Neural progenitor cell (in vitro differentiated cells): ENCODE measurements at regions not wholly inside any gene's neighbourhood (a gene's known extent, or its start where the extent isn't known, plus 50 kb on each side); places are given as distances from the start of the nearest gene placed in this dataset.
A peak's percentile ranks its signal among the peaks of the same experiment; 100 is the strongest.

Experiments used
- DNase-seq: peaks from one replicate; pipeline ENCODE4 v3.0.0-alpha.2; 2016; ENCODE audit warnings: low spot score
- H2AFZ ChIP-seq: fragments of 200-600 bp; sonication (generic); replicated peaks from 2 replicates; pipeline ENCODE4 v1.6.1; 2016; ENCODE audit warnings: antibody characterized with exemption
- H3F3A ChIP-seq: fragments of 200-600 bp; sonication (generic); 2 replicates; pipeline ENCODE4 v1.6.1; 2016; ENCODE audit warnings: antibody characterized with exemption, low read depth
- H3K27ac ChIP-seq: fragments of 200-600 bp; sonication (generic); 2 replicates; pipeline ENCODE4 v1.5.1; 2016; ENCODE audit warnings: mild to moderate bottlenecking
- H3K27me3 ChIP-seq: fragments of 200-600 bp; sonication (generic); 2 replicates; pipeline ENCODE4 v1.6.1; 2016; ENCODE audit warnings: mild to moderate bottlenecking, moderate library complexity
- H3K36me3 ChIP-seq: fragments of 200-600 bp; sonication (generic); 2 replicates; pipeline ENCODE4 v1.5.1; 2016
- H3K4me1 ChIP-seq: fragments of 200-600 bp; sonication (generic); 2 replicates; pipeline ENCODE4 v1.6.1; 2016; ENCODE audit warnings: mixed run types
- H3K4me2 ChIP-seq: fragments of 200-600 bp; sonication (generic); 2 replicates; pipeline ENCODE4 v1.6.1; 2016
- H3K4me3 ChIP-seq: fragments of 200-600 bp; sonication (generic); 2 replicates; pipeline ENCODE4 v1.5.1; 2016
- H3K79me2 ChIP-seq: fragments of 200-600 bp; sonication (generic); 2 replicates; pipeline ENCODE4 v1.6.1; 2016; ENCODE audit warnings: low read depth
- H3K9ac ChIP-seq: fragments of 200-600 bp; sonication (generic); 2 replicates; pipeline ENCODE4 v1.6.1; 2016
- H3K9me3 ChIP-seq: fragments of 200-600 bp; sonication (generic); 2 replicates; pipeline ENCODE4 v1.5.1; 2016; ENCODE audit warnings: low read depth
- H4K20me1 ChIP-seq: fragments of 200-600 bp; sonication (generic); 2 replicates; pipeline ENCODE4 v1.6.1; 2016; ENCODE audit warnings: low read depth
- H3K27ac Mint-ChIP-seq: 3 replicates; pipeline ENCODE4 v1.8.0; 2021; ENCODE audit warnings: mixed read lengths
- H3K27me3 Mint-ChIP-seq: 2 replicates; pipeline ENCODE4 v1.8.0; 2022; ENCODE audit warnings: low read depth, mild to moderate bottlenecking, inconsistent platforms, moderate library complexity, mixed read lengths; ENCODE audit not compliant: insufficient read depth
- H3K36me3 Mint-ChIP-seq: 3 replicates; pipeline ENCODE4 v1.8.0; 2021; ENCODE audit warnings: mixed read lengths
- H3K4me1 Mint-ChIP-seq: 3 replicates; pipeline ENCODE4 v1.8.0; 2021; ENCODE audit warnings: mixed read lengths
- H3K4me3 Mint-ChIP-seq: 3 replicates; pipeline ENCODE4 v1.8.0; 2021; ENCODE audit warnings: mild to moderate bottlenecking, moderate library complexity, mixed read lengths
- H3K9me3 Mint-ChIP-seq: 3 replicates; pipeline ENCODE4 v1.8.0; 2020; ENCODE audit warnings: mixed read lengths
- CTCF ChIP-seq: fragments of 200-600 bp; sonication (generic); IDR thresholded peaks from 2 replicates; pipeline ENCODE4 v1.5.1; 2017; ENCODE audit warnings: antibody characterized with exemption, mild to moderate bottlenecking
- EZH2 ChIP-seq: fragments of 200-600 bp; sonication (generic); IDR thresholded peaks from 2 replicates; pipeline ENCODE4 v1.6.1; 2017; ENCODE audit warnings: antibody characterized with exemption, mild to moderate bottlenecking, moderate library complexity
- EZH2phosphoT487 ChIP-seq: fragments of 200-600 bp; sonication (generic); IDR thresholded peaks from 2 replicates; pipeline ENCODE4 v1.6.1; 2017; ENCODE audit warnings: antibody characterized with exemption

- H3K4me1 ChIP-seq, result peaks cover 14% of the 10 kb centered on the region
- no peak overlapping the region for H3K4me2 ChIP-seq
- DNase-seq, result peak; percentile 74
- peaks cover 6% of the 10 kb centered on the region for H3K9me3 Mint-ChIP-seq
- H3K9ac ChIP-seq, result no peak overlapping the region
- H3K27ac Mint-ChIP-seq, result no peak overlapping the region
- H3K9me3 ChIP-seq, result no peaks in the 10 kb centered on the region
- no peaks in the 10 kb centered on the region for H3K36me3 Mint-ChIP-seq
- no peaks in the 10 kb centered on the region for H4K20me1 ChIP-seq
- no peak overlapping the region for H3K4me3 Mint-ChIP-seq
- no peak overlapping the region for H3K27ac ChIP-seq
- no peaks in the 10 kb centered on the region for H3K27me3 Mint-ChIP-seq
- H3K36me3 ChIP-seq, result no peaks in the 10 kb centered on the region
- peaks cover 5% of the 10 kb centered on the region for H3K4me1 Mint-ChIP-seq
- H3K4me3 ChIP-seq, result no peak overlapping the region
- TF ChIP-seq CTCF (peak; percentile 87), EZH2 (no peak), EZH2phosphoT487 (no peak)
- H3K27me3 ChIP-seq, result no peaks in the 10 kb centered on the region
- H2AFZ ChIP-seq, result peak overlapping the region; percentile 64
- no peaks in the 10 kb centered on the region for H3K79me2 ChIP-seq
- peaks cover 19% of the 10 kb centered on the region for H3F3A ChIP-seq
Measured at GRCh38 chrX:43557792-43558191, 98.3 kb upstream of the MAOA start.

DNA sequence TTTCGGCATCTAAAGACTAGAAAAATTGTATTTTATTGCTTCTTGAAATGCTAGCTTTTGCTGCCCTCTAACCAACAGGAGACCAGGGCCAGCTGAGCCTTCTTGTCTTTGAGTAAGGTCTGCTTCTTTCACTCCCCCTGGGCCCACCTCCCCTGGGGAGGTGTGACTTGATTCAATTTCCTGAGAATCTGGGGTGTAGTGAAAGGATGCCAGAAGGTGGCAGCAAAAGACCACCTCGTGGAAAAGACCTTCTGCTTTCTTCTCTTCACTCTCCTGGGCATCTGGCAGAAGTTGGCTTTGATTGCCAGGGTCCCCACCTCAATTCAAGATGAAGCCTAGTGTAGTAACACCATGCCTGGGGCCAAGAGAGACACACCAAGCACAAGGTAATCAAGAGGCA is 96.5 kb upstream of the MAOA start:
- no peaks in the 10 kb centered on the region for H3K79me2 ChIP-seq
- H3K9me3 Mint-ChIP-seq, result peaks cover 6% of the 10 kb centered on the region
- H3K4me1 Mint-ChIP-seq, result peaks cover 5% of the 10 kb centered on the region
- H4K20me1 ChIP-seq, result no peaks in the 10 kb centered on the region
- no peak overlapping the region for H3K4me3 ChIP-seq
- no peak overlapping the region for H2AFZ ChIP-seq
- H3K27ac Mint-ChIP-seq, result no peak overlapping the region
- no peaks in the 10 kb centered on the region for H3K36me3 ChIP-seq
- no peaks in the 10 kb centered on the region for H3K27me3 Mint-ChIP-seq
- no peaks in the 10 kb centered on the region for H3K27me3 ChIP-seq
- H3F3A ChIP-seq, result peaks cover 19% of the 10 kb centered on the region
- H3K4me2 ChIP-seq, result no peak overlapping the region
- H3K4me3 Mint-ChIP-seq, result no peak overlapping the region
- no peaks in the 10 kb centered on the region for H3K9me3 ChIP-seq
- peak; percentile 82 for TF ChIP-seq CTCF
- TF ChIP-seq EZH2phosphoT487, result no peak
- H3K4me1 ChIP-seq, result peaks cover 14% of the 10 kb centered on the region
- no peaks in the 10 kb centered on the region for H3K36me3 Mint-ChIP-seq
- DNase-seq, result peak; percentile 77
- no peak overlapping the region for H3K27ac ChIP-seq
- H3K9ac ChIP-seq, result no peak overlapping the region

GRCh38 chrX:43560247-43560946 is 95.7 kb upstream of the MAOA start:
- H3K4me1 Mint-ChIP-seq, result peaks cover 5% of the 10 kb centered on the region
- H3K27ac ChIP-seq, result no peak overlapping the region
- H3K79me2 ChIP-seq, result no peaks in the 10 kb centered on the region
- peaks cover 19% of the 10 kb centered on the region for H3F3A ChIP-seq
- H3K27ac Mint-ChIP-seq, result no peak overlapping the region
- no peak for TF ChIP-seq EZH2
- no peak for TF ChIP-seq CTCF
- no peak for TF ChIP-seq EZH2phosphoT487
- H3K9me3 ChIP-seq, result no peaks in the 10 kb centered on the region
- DNase-seq, result no peak
- no peaks in the 10 kb centered on the region for H3K36me3 ChIP-seq
- H4K20me1 ChIP-seq, result no peaks in the 10 kb centered on the region
- no peak overlapping the region for H3K9ac ChIP-seq
- H3K4me1 ChIP-seq, result peaks cover 14% of the 10 kb centered on the region
- H3K4me2 ChIP-seq, result no peak overlapping the region
- no peak overlapping the region for H3K4me3 ChIP-seq
- H3K4me3 Mint-ChIP-seq, result no peak overlapping the region
- peaks cover 6% of the 10 kb centered on the region for H3K9me3 Mint-ChIP-seq
- H3K27me3 Mint-ChIP-seq, result no peaks in the 10 kb centered on the region
- no peaks in the 10 kb centered on the region for H3K27me3 ChIP-seq
- H3K36me3 Mint-ChIP-seq, result no peaks in the 10 kb centered on the region
- peak overlapping the region; percentile 52 for H2AFZ ChIP-seq
